Hypothalamus (tissue), 51 donors: ENCODE measurements at regions not wholly inside any gene's neighbourhood (a gene's known extent, or its start where the extent isn't known, plus 50 kb on each side); places are given as distances from the start of the nearest gene placed in this dataset.

Experiments used
- DNase-seq, 51 donors: peaks; one replicate each; lab custom pipeline; 2025; lab: John Stamatoyannopoulos, UW

DNA sequence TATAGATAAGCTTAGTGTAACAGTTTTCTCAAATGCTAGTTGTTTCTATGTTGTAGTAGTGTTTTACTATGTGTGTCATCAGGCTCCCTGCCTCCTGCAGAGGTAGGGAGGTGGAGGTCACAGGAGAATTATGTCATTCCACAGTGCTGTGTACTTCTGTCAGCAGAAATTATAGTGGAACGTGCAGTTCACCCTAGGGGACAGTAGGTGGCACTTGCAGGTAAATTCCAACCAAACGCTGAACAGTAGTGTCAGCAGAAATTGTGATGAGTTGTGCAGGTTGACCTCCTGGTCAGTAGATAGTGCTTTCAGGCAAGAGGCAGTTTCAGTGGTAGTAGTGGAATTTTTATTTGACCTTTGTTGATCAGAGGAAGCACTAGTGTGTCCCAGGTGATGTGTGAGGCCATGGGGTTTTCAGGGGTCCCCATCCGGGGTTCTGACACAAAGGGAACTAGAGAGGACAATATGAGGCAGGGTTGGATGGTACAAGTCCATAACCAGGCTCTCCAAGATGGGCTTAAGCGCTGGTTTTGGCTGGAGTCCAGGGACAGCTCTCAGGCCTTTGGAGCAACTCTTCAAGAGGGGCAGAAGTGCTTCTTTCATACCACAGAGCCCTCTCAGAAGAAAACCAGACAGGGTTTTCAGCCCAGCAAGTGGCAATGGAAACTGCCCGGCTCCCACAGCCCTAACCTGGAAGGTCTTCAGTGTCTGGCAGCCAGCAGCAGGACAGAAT, 402.9 kb downstream of the CYLC2 start:
- DNase-seq: peak in 13 of 51 donors; percentile 3 to 36 (median 14)

DNA sequence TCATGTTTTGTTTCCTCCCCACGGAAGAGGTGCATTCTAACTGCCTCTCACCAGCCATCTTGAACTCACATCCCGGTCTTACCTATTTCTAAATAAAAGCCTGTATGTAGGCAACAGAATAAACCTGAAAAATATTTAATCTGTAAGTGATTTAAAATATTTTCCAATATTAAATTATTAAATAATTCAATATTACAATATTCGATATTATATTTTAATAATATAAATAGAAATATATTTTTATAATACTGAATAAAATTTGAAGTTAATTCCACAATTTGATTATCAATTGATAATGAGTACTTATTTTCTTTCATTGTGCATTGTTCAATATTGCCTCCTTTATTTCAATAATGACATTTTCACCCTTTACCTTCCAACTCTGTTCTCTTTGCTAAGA, 404.4 kb downstream of the CYLC2 start:
- DNase-seq: no peak

GRCh38 chr9:103407260-103407659, 412.1 kb downstream of the CYLC2 start:
- DNase-seq: peak in 1 of 51 donors; percentile 3

GRCh38 chr9:103410059-103410458, 414.9 kb downstream of the CYLC2 start:
- no peak for DNase-seq

- DNase-seq: no peak
Observed at GRCh38 chr9:103427696-103428095, 432.6 kb downstream of the CYLC2 start.

- DNase-seq: no peak
Observed at GRCh38 chr9:103430469-103430868, 435.3 kb downstream of the CYLC2 start.

DNA sequence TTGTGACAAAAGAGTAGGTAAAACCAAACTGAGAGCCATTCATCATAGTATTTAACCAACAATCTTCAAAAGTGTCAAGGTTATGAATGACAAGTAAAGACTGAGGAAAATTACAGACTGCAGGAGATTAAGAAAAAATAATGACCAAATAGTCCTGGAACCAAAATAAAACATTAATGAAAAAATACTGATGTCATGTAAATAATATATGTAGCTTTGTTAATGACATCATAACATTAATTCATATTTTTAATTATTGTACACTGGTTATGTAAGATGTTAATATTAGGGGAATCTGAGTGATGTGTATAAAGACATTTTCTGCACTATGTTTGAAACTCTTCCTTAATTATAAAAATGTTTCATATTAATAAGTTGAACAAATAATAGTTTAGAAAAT, 436.7 kb downstream of the CYLC2 start:
- no peak for DNase-seq

- DNase-seq: no peak
Observed at GRCh38 chr9:103444176-103444575, 449.0 kb downstream of the CYLC2 start.

GRCh38 chr9:103458826-103459225, 463.7 kb downstream of the CYLC2 start:
- no peak for DNase-seq

DNA sequence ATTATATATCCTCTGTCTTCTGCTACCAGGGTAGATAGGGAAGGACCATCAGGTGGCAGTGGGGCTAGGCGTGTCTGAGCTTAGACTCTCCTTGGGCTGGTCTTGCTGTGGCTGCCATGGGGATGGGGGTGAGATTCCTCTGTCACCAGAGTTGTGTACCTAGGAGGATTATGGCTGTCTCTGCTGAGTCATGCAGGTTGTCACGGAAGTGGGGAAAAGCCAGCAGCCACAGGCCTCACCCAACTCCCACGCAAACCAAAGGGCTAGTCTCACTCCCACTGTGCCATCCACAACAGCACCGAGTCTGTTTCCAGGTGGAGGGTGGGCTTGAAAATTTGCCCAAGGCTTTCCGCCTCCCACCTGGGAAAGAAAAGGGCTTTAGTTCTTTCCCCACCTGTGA, 476.1 kb downstream of the CYLC2 start:
- DNase-seq: no peak

GRCh38 chr9:103474156-103474555, 479.0 kb downstream of the CYLC2 start:
- no peak for DNase-seq

- no peak for DNase-seq
Observed at GRCh38 chr9:103483471-103484096, 488.5 kb downstream of the CYLC2 start.

- DNase-seq: no peak
Observed at GRCh38 chr9:103485138-103485537, 490.0 kb downstream of the CYLC2 start.

DNA sequence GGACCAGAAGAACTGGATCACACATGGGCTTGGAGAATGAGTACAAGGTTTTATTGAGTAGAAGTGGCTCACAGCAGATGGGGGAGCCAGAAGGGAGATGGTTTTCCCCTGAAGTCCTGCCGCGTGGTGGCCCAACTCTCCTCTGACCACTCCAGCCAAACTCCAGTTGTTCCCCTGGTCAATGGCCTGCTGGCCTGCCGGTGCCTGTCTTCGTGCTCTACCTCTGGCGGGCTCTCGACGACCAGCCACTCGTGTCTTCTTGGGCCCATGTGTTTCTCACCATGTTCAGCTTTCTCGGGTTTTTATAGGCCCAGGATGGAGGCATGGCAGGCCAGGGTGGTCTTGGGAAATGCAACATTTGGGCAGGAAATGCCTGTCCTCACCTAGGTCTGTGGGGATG, 519.6 kb downstream of the CYLC2 start:
- no peak for DNase-seq

- no peak for DNase-seq
Observed at GRCh38 chr9:103522409-103522808, 527.3 kb downstream of the CYLC2 start.

DNA sequence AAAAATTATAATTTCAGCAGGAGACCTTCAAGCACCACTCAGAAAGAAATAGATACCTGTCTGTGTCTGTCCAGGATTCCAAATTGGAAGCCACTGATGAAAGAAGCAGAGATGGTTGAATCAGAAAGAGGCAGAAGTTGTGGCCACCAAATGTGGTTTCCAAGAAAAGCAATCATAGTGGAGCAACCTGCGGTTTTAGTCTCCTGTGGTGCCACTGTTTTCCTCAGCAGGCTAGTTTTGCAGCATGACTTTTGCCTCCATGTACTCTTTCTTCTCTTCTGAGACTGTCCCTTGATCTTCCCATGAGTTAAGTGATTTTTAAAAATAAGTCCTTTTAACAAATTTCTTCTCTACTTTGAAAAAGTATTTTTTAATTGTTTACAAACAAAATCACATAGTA, 535.8 kb downstream of the CYLC2 start:
- DNase-seq: peak in 1 of 51 donors; percentile 1

DNA sequence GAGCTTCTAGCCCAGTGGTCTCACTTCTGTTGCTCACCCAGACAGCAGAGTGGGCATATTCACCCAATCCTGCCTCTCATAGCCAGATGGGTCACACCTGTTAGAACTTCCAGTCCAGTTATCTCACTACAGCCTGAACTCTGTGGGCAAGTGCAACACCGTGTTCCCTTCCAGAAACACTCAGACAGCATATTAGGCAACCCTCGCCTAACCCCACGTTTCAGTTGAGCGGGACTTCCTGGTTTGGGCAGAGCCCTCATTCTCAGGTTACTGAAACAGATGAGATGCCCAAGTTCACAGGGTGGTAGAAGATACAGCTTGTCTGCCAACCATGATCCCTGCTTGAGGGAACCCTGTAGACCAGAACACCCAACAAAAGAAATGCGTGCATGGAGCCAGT, 538.2 kb downstream of the CYLC2 start:
- DNase-seq: no peak

- no peak for DNase-seq
Observed at GRCh38 chr9:103537426-103537825, 542.3 kb downstream of the CYLC2 start.

DNA sequence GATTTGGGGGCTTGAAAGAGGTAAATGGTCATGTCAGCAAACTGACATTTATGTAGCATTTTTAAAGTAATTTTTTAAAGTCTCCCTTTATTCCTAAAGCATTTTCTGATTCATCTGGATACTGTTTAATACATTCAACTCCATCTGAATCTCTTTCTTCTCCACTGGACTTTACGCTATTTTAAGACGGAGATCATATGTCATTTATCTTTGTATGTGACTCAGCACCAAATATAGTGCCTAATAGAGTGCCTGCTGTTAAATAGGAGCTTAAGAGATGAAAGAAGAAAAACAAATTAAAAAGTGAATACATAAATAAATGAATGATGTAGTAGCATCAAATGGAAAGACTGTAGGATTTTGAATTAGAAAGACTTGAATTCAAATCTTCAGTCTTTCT, 548.8 kb upstream of the SMC2 start:
- DNase-seq: no peak

GRCh38 chr9:103552712-103553111, 541.4 kb upstream of the SMC2 start:
- DNase-seq: no peak

GRCh38 chr9:103574056-103574455, 520.1 kb upstream of the SMC2 start:
- no peak for DNase-seq

- DNase-seq: no peak
Observed at GRCh38 chr9:103586721-103587120, 507.4 kb upstream of the SMC2 start.

DNA sequence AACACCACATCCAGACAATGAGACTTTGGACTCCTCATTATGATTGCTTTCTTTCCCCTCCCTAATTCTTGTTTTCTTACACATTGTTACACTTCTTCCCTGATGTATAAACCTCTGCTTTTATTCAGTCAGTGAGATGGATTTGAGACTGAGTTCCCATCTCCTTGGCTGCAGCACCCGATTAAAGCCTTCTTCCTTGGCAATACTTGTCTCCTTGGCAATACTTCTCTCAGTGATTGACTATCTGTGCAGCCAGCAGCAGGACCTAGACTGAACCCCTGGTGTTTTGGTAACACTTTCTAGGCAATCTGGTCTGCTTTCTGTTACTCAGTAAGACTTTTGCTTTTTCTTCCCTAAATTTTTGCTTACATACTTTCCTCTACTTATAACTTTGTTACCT, 492.8 kb upstream of the SMC2 start:
- no peak for DNase-seq
